Tibial nerve (tissue), 3 donors: ENCODE measurements at regions not wholly inside any gene's neighbourhood (a gene's known extent, or its start where the extent isn't known, plus 50 kb on each side); places are given as distances from the start of the nearest gene placed in this dataset.

Experiments
- CTCF ChIP-seq, 5 experiments: fragments of 200-600 bp in 3 of 5; fragments of 450-650 bp in 2 of 5; sonication (generic) in 3 of 5; IDR thresholded peaks; one replicate each; pipeline ENCODE4 v1.5.1; 2016 to 2019; ENCODE audit warnings: antibody characterized with exemption in 5 of 5, mild to moderate bottlenecking in 3 of 5, moderate library complexity in 2 of 5
- POLR2A ChIP-seq, 2 donors: fragments of 450-650 bp; IDR thresholded peaks; one replicate each; pipeline ENCODE4 v1.6.1; 2017; ENCODE audit warnings: antibody characterized with exemption in 2 of 2, mild to moderate bottlenecking in 2 of 2, moderate library complexity in 2 of 2

- TF ChIP-seq POLR2A (IDR thresholded peaks at IDR 0.05), result no peak
- TF ChIP-seq CTCF (IDR thresholded peaks at IDR 0.05), result no peak
Observed at GRCh38 chr19:32039440-32039839, 306.0 kb upstream of the ZNF507 start.
